Activated B cell treated with CpG ODN at 0.5 μM for 24 hours (primary cell): ENCODE measurements at regions not wholly inside any gene's neighbourhood (a gene's known extent, or its start where the extent isn't known, plus 50 kb on each side); places are given as distances from the start of the nearest gene placed in this dataset.

Experiments
- ATAC-seq: fragments of 200-7000 bp; cut with Tn5 transposase; one replicate; pipeline ENCODE4 v1.10.0; 2021; ENCODE audit warnings: low read depth, mild to moderate bottlenecking, moderate library complexity
- CTCF ChIA-PET: fragments of 350-600 bp; sonication (Branson Sonifier 250); formaldehyde crosslinking; loops from one replicate; lab custom pipeline; 2021; ENCODE audit warnings: antibody characterized with exemption; lab: Charles Lee
- POLR2A ChIA-PET: fragments of 350-600 bp; sonication (Branson Sonifier 250); formaldehyde crosslinking; loops from one replicate; lab custom pipeline; 2021; ENCODE audit warnings: antibody characterized with exemption; lab: Charles Lee
- DNase-seq: peaks from one replicate; pipeline ENCODE4 v3.0.0; 2022
- H3K27ac Mint-ChIP-seq: one replicate; pipeline ENCODE4 v1.8.0; 2020; ENCODE audit warnings: mixed read lengths
- H3K27me3 Mint-ChIP-seq: one replicate; pipeline ENCODE4 v1.8.0; 2021; ENCODE audit warnings: mixed read lengths
- H3K36me3 Mint-ChIP-seq: one replicate; pipeline ENCODE4 v1.8.0; 2021; ENCODE audit warnings: low read depth, mixed read lengths
- H3K4me1 Mint-ChIP-seq: one replicate; pipeline ENCODE4 v1.8.0; 2021; ENCODE audit warnings: mixed read lengths
- H3K4me3 Mint-ChIP-seq: one replicate; pipeline ENCODE4 v1.8.0; 2020; ENCODE audit warnings: mild to moderate bottlenecking, mixed read lengths
- H3K9me3 Mint-ChIP-seq: one replicate; pipeline ENCODE4 v1.8.0; 2020; ENCODE audit warnings: mixed read lengths
- intact Hi-C: fragments of 100-400 bp; cut with micrococcal nuclease; formaldehyde crosslinking; loops from one replicate; pipeline ENCODE4 v1.15.1; 2024
- TF ChIP-seq, protein P1 (sequence below): fragments of 200-600 bp; IDR thresholded peaks from one replicate; pipeline ENCODE4 v1.8.0; 2022; ENCODE audit warnings: antibody characterized with exemption, mild to moderate bottlenecking

DNA sequence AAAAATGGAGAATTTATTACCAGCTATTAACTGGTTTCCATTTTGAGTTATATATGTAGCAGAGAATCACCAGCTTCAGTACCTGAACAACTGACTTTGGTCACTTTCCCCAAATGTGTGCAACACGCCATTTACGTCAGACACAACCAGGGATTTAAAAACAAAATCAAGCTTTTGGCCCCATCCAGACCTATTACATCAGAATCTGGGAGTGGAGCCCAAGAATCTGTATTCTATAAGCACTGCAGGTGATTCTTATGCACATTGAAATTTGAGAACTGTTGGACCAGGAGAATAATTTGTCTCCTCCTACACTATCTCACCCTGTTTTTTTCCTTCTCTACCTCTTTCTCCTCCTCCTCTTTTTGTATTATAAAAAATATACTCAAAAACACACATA lies 295.9 kb downstream of the PRELID2 start:
- peaks cover 6% of the 10 kb centered on the region for H3K9me3 Mint-ChIP-seq
- DNase-seq (no peak), ATAC-seq (no peak)
- intact Hi-C loops = no loop called here
- ChIA-PET CTCF (no interaction called here), POLR2A (no interaction called here)
- no peaks in the 10 kb centered on the region for H3K27me3 Mint-ChIP-seq
- H3K4me3 Mint-ChIP-seq = no peak overlapping the region
- TF ChIP-seq, protein P1, sequence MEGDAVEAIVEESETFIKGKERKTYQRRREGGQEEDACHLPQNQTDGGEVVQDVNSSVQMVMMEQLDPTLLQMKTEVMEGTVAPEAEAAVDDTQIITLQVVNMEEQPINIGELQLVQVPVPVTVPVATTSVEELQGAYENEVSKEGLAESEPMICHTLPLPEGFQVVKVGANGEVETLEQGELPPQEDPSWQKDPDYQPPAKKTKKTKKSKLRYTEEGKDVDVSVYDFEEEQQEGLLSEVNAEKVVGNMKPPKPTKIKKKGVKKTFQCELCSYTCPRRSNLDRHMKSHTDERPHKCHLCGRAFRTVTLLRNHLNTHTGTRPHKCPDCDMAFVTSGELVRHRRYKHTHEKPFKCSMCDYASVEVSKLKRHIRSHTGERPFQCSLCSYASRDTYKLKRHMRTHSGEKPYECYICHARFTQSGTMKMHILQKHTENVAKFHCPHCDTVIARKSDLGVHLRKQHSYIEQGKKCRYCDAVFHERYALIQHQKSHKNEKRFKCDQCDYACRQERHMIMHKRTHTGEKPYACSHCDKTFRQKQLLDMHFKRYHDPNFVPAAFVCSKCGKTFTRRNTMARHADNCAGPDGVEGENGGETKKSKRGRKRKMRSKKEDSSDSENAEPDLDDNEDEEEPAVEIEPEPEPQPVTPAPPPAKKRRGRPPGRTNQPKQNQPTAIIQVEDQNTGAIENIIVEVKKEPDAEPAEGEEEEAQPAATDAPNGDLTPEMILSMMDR = no peak
- no peaks in the 10 kb centered on the region for H3K36me3 Mint-ChIP-seq
- no peak overlapping the region for H3K27ac Mint-ChIP-seq
- H3K4me1 Mint-ChIP-seq = no peaks in the 10 kb centered on the region

DNA sequence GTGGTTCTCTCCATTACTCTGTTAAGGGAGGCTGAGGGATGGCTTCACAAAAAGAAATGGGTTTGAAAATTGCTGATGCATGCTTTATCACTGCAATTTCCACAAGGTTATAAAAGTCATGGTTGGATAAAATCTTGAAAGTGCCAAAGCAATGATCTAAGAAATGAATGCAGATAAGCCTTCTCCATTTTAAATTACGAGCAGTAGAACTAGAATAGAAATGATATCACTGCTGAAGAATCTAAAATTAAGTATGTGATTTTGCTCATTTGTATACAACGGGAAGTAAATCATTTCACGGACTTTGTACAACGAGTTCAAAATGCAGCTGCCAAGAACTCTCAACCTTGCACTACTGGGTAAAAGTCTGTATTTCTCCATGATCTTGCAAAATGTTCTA lies 299.0 kb downstream of the PRELID2 start:
- no peaks in the 10 kb centered on the region for H3K36me3 Mint-ChIP-seq
- POLR2A ChIA-PET = no interaction called here

DNA sequence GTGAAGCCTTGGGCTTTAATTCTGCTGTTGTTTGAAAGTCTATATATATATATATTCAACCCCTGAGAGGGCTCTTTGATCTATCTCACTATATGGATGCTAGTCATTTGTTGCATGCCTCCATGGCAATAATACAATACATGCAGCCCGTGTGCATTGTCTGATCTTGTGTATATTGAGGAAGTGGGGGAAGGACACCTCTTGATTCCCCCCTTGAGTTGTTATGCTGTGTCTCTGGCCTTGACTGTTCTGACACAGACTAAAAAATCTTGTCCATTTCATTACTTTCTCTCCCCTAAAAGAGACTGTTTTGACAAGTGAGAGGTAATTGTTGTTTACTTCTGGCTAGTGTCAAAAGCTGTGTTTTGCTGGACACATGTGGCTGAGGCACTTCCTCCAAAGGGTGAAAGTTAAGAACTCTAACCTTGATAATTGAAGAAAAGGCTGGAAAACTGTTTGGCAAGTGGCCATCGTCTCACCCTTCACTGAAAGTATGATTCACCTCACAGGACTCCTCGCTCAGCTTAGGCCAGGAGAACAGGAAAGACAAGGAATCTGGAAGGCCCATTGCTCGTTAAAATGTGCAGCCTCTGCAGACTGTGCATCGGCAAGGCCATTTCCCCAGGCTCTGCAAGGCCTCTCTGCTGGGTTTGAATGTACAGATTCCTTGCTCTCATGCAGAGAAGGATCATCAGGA lies 304.0 kb downstream of the PRELID2 start:
- H3K27ac Mint-ChIP-seq = no peak overlapping the region
- POLR2A ChIA-PET = no interaction called here

More for the DNA sequence above, 299.0 kb downstream of the PRELID2 start:
- TF ChIP-seq, protein P1 = no peak
- intact Hi-C loops = no loop called here
- H3K4me1 Mint-ChIP-seq = no peaks in the 10 kb centered on the region
- H3K4me3 Mint-ChIP-seq = no peak overlapping the region
- H3K27me3 Mint-ChIP-seq = no peaks in the 10 kb centered on the region
- H3K27ac Mint-ChIP-seq = no peak overlapping the region
- peaks cover 8% of the 10 kb centered on the region for H3K9me3 Mint-ChIP-seq
- no peak for DNase-seq
- ATAC-seq = no peak
- CTCF ChIA-PET = no interaction called here

DNA sequence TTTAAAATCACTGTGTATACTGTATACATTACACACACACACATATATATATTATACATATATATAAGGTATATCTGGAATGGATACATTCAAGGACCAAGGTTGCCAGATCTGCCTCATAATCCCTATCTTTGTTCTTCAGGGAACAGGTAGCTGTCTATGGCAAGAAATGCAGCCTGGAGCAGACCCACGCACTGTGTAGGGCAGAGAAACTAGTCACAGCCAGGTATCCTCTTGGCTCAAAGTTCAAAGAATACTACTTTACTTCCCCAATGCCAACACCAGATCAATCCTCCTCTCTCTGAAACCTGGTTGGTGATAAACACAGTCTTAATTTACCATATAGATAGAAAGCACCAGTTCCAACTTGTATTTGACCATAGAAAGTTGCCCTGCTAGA lies 313.6 kb downstream of the PRELID2 start:
- Mint-ChIP-seq H3K27ac (no peak overlapping the region), H3K27me3 (no peaks in the 10 kb centered on the region), H3K36me3 (no peaks in the 10 kb centered on the region), H3K4me1 (no peaks in the 10 kb centered on the region), H3K9me3 (peaks cover 2% of the 10 kb centered on the region), H3K4me3 (no peak overlapping the region)
- ChIA-PET CTCF (no interaction called here), POLR2A (no interaction called here)
- DNase-seq = no peak
- TF ChIP-seq, protein P1 = no peak
- ATAC-seq = no peak
- intact Hi-C loops = no loop called here

More for the DNA sequence above, 304.0 kb downstream of the PRELID2 start:
- no peaks in the 10 kb centered on the region for H3K27me3 Mint-ChIP-seq
- DNase-seq (no peak), ATAC-seq (no peak)
- peaks cover 5% of the 10 kb centered on the region for H3K9me3 Mint-ChIP-seq
- CTCF ChIA-PET = no interaction called here
- H3K4me3 Mint-ChIP-seq = no peak overlapping the region
- H3K36me3 Mint-ChIP-seq = no peaks in the 10 kb centered on the region
- no peaks in the 10 kb centered on the region for H3K4me1 Mint-ChIP-seq
- TF ChIP-seq, protein P1 = no peak
- intact Hi-C loops = no loop called here

DNA sequence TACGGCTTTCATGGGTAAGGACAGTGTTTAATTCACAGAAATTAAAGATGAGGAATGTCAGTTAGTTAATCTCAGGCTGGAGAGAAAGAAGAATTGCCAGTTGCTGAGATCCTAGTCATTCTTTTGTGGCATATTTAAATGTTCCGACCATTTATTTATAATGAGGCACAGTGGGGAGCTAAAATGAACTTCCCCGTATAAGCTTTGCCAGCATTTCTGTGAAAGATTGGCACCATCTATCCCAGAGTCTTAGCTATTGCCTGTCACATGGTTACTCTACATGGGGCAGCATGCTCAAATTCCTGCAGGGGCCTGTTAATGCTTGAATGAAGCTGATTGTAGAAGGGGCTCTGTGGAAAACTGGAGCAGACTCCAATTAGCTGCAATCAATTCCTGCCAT lies 314.1 kb downstream of the PRELID2 start:
- Mint-ChIP-seq H3K27ac (no peak overlapping the region), H3K4me3 (no peak overlapping the region), H3K9me3 (peaks cover 2% of the 10 kb centered on the region), H3K27me3 (no peaks in the 10 kb centered on the region), H3K4me1 (no peaks in the 10 kb centered on the region), H3K36me3 (no peaks in the 10 kb centered on the region)
- TF ChIP-seq, protein P1 = no peak
- ChIA-PET CTCF (no interaction called here), POLR2A (no interaction called here)
- intact Hi-C loops = no loop called here
- no peak for ATAC-seq
- DNase-seq = no peak
